Endothelial cell (in vitro differentiated cells): ENCODE measurements at regions not wholly inside any gene's neighbourhood (a gene's known extent, or its start where the extent isn't known, plus 50 kb on each side); places are given as distances from the start of the nearest gene placed in this dataset.

Source experiments
- DNase-seq: peaks from one replicate; pipeline ENCODE4 v3.0.0; 2021; ENCODE audit warnings: low spot score
- H3K27ac Mint-ChIP-seq: one replicate; pipeline ENCODE4 v1.8.0; 2021; ENCODE audit warnings: mixed read lengths, inconsistent platforms; ENCODE audit not compliant: unreplicated experiment
- H3K27me3 Mint-ChIP-seq: one replicate; pipeline ENCODE4 v1.8.0; 2021; ENCODE audit warnings: mild to moderate bottlenecking, moderate library complexity, mixed read lengths, inconsistent platforms; ENCODE audit not compliant: unreplicated experiment
- H3K36me3 Mint-ChIP-seq: one replicate; pipeline ENCODE4 v1.8.0; 2021; ENCODE audit warnings: mild to moderate bottlenecking, low read depth, mixed read lengths, inconsistent platforms; ENCODE audit not compliant: unreplicated experiment
- H3K4me1 Mint-ChIP-seq: one replicate; pipeline ENCODE4 v1.8.0; 2021; ENCODE audit warnings: mild to moderate bottlenecking, mixed read lengths, inconsistent platforms; ENCODE audit not compliant: unreplicated experiment
- H3K4me3 Mint-ChIP-seq: one replicate; pipeline ENCODE4 v1.8.0; 2021; ENCODE audit warnings: mild to moderate bottlenecking, mixed read lengths, inconsistent platforms; ENCODE audit not compliant: unreplicated experiment
- H3K9me3 Mint-ChIP-seq: one replicate; pipeline ENCODE4 v1.8.0; 2021; ENCODE audit warnings: mixed read lengths, inconsistent platforms; ENCODE audit not compliant: unreplicated experiment
- CTCF ChIP-seq: fragments of 200-600 bp; sonication (generic); IDR thresholded peaks from one replicate; pipeline ENCODE4 v1.5.0; 2021; ENCODE audit warnings: antibody characterized with exemption; ENCODE audit not compliant: unreplicated experiment

DNA sequence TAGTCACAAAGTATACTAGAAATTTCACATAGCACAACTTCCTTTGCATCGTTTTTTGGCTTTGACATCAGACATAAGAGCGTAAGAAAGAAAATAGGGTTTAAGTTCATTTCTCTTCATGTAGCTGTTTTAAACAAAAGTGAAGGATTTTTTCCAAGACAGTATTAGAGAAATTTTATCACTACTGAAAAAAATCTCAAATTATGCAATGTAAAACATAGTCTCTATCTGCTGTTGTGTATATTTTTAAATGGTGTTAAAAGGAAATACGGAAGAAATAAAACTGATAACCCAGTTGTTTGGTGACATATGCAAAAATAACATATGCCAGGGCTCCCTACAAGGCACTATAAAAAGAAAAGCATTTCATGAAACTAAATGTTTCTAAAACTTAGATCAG, 1449.4 kb downstream of the LRRC4C start:
- H3K4me1 Mint-ChIP-seq: no peaks in the 10 kb centered on the region
- no peak for TF ChIP-seq CTCF
- H3K27me3 Mint-ChIP-seq: peaks cover 1% of the 10 kb centered on the region
- no peaks in the 10 kb centered on the region for H3K36me3 Mint-ChIP-seq
- no peak for DNase-seq
- H3K4me3 Mint-ChIP-seq: no peak overlapping the region
- H3K9me3 Mint-ChIP-seq: no peaks in the 10 kb centered on the region
- H3K27ac Mint-ChIP-seq: no peak overlapping the region

GRCh38 chr11:39992551-39992950, 1466.9 kb downstream of the LRRC4C start:
- DNase-seq: no peak
- Mint-ChIP-seq H3K4me1 (peaks cover 10% of the 10 kb centered on the region), H3K4me3 (no peak overlapping the region), H3K9me3 (peaks cover 6% of the 10 kb centered on the region), H3K27ac (no peak overlapping the region), H3K36me3 (no peaks in the 10 kb centered on the region), H3K27me3 (no peaks in the 10 kb centered on the region)
- no peak for TF ChIP-seq CTCF

- H3K9me3 Mint-ChIP-seq: peaks cover 6% of the 10 kb centered on the region
- no peaks in the 10 kb centered on the region for H3K27me3 Mint-ChIP-seq
- H3K36me3 Mint-ChIP-seq: no peaks in the 10 kb centered on the region
- H3K27ac Mint-ChIP-seq: peak overlapping the region; percentile 5
- no peak overlapping the region for H3K4me3 Mint-ChIP-seq
- peaks cover 10% of the 10 kb centered on the region for H3K4me1 Mint-ChIP-seq
- DNase-seq: no peak
- TF ChIP-seq CTCF: no peak
Observed at GRCh38 chr11:39990421-39990831, 1469.0 kb downstream of the LRRC4C start.

GRCh38 chr11:39975091-39975490, 1484.4 kb downstream of the LRRC4C start:
- H3K27ac Mint-ChIP-seq: no peak overlapping the region
- no peaks in the 10 kb centered on the region for H3K36me3 Mint-ChIP-seq

GRCh38 chr11:39972461-39972860, 1487.0 kb downstream of the LRRC4C start:
- H3K9me3 Mint-ChIP-seq: no peaks in the 10 kb centered on the region
- no peak overlapping the region for H3K27ac Mint-ChIP-seq
- no peak for TF ChIP-seq CTCF
- no peaks in the 10 kb centered on the region for H3K27me3 Mint-ChIP-seq
- no peak overlapping the region for H3K4me3 Mint-ChIP-seq
- no peak for DNase-seq
- H3K4me1 Mint-ChIP-seq: no peaks in the 10 kb centered on the region
- peaks cover 3% of the 10 kb centered on the region for H3K36me3 Mint-ChIP-seq

More at GRCh38 chr11:39975091-39975490, 1484.4 kb downstream of the LRRC4C start:
- Mint-ChIP-seq H3K4me3 (no peak overlapping the region), H3K9me3 (no peaks in the 10 kb centered on the region), H3K4me1 (no peaks in the 10 kb centered on the region), H3K27me3 (no peaks in the 10 kb centered on the region)
- no peak for DNase-seq
- TF ChIP-seq CTCF: no peak
